Neural cell (in vitro differentiated cells): ENCODE measurements at regions not wholly inside any gene's neighbourhood (a gene's known extent, or its start where the extent isn't known, plus 50 kb on each side); places are given as distances from the start of the nearest gene placed in this dataset.

ENCODE experiments used
- EP300 ChIP-seq: fragments of 450-650 bp; conservative IDR thresholded peaks from 2 replicates; pipeline ENCODE4 v1.6.1; 2014; ENCODE audit warnings: antibody characterized with exemption, mild to moderate bottlenecking, moderate library complexity; ENCODE audit not compliant: poor library complexity, severe bottlenecking
- TF ChIP-seq, protein P1 (sequence below): fragments of 450-650 bp; IDR thresholded peaks from 2 replicates; pipeline ENCODE4 v1.5.1; 2014; ENCODE audit warnings: antibody characterized with exemption, mild to moderate bottlenecking, moderate library complexity; ENCODE audit not compliant: poor library complexity, severe bottlenecking

DNA sequence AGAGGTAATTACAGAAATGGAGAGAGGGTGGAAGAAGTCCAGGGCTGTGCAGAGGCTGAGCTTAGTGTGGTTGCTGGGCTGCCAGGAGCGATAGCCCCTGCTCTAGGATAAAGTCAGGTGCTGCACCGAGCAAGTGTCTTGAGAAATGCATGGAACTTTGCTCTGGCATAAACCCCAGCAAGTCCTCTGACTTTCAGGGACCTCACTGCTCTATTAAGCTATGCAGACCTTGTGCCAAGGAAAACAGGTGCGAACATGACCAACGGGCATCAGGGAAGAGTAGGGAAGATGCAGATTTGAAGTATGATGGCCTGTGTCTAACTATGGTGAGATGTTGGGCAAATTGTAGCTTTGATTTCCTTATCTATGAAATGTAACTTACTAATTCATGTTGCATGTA, 416.8 kb downstream of the NR2F2 start:
- TF ChIP-seq EP300, result no peak
- TF ChIP-seq, protein P1, sequence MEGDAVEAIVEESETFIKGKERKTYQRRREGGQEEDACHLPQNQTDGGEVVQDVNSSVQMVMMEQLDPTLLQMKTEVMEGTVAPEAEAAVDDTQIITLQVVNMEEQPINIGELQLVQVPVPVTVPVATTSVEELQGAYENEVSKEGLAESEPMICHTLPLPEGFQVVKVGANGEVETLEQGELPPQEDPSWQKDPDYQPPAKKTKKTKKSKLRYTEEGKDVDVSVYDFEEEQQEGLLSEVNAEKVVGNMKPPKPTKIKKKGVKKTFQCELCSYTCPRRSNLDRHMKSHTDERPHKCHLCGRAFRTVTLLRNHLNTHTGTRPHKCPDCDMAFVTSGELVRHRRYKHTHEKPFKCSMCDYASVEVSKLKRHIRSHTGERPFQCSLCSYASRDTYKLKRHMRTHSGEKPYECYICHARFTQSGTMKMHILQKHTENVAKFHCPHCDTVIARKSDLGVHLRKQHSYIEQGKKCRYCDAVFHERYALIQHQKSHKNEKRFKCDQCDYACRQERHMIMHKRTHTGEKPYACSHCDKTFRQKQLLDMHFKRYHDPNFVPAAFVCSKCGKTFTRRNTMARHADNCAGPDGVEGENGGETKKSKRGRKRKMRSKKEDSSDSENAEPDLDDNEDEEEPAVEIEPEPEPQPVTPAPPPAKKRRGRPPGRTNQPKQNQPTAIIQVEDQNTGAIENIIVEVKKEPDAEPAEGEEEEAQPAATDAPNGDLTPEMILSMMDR, result no peak
